ENCODE measurements at regions not wholly inside any gene's neighbourhood (a gene's known extent, or its start where the extent isn't known, plus 50 kb on each side); places are given as distances from the start of the nearest gene placed in this dataset.

- TF ChIP-seq POLR2A (IDR thresholded peaks at IDR 0.05), result no peak
- TF ChIP-seq CTCF (IDR thresholded peaks at IDR 0.05), result no peak
- TF ChIP-seq POLR2AphosphoS5 (IDR thresholded peaks at IDR 0.05; ENCODE audit: insufficient read depth in 1 of 2, low read depth in 1 of 2), result no peak
These were observed 566.2 kb upstream of the ZFHX3 start for GRCh38 chr16:73614131-73614530.

Measured in vagina (tissue), 2 donors.